Activated gamma-delta T cell treated with anti-CD3 and anti-CD28 coated beads, Interleukin-2, amount 50 U/mL, for 16 hours (primary cell): ENCODE measurements at regions not wholly inside any gene's neighbourhood (a gene's known extent, or its start where the extent isn't known, plus 50 kb on each side); places are given as distances from the start of the nearest gene placed in this dataset.
A peak's percentile ranks its signal among the peaks of the same experiment; 100 is the strongest.

Experiments used
- DNase-seq: peaks from one replicate; pipeline ENCODE4 v3.0.0-alpha.2; 2020; ENCODE audit warnings: low read depth

GRCh38 chr4:129350834-129351721 is 255.1 kb downstream of the C4orf33 start:
- DNase-seq: no peak

DNA sequence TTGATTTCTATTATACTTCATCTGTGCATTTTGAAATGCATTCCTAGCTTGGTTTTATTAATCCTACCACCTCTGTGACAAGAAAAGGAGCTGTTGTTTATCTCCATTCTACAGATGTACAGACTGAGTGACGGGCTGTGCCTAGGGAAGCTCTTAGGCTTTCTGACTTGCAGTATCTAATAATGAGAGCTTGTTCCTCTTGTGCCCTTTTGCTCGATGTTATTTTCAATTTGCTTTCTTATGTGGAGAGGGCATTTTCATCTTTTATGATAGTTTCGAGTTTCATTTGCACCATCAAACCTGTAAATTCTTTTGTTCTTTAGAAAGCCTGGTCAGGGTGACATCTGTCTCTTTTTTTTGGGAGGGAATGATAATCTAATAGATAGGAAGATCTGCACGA is 256.5 kb downstream of the C4orf33 start:
- DNase-seq: no peak

DNA sequence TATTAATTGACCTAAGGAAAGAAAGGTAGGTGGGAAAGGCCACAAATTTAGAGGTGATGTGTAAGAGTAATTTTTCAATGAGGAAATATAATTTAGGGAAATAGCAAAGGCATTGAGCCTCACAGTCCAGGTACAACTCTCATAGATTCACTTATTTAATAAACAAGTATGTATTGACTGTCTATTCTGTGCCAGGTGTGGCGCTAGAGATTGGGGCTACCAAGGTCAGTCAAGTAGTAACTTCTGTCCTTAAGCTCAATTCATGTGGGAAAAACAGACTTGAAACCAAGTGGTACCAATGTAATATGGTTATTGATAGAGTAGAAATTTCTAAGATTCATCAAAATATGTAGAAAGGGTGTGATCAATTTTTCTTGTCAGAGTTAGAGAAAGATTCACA is 257.5 kb downstream of the C4orf33 start:
- no peak for DNase-seq

- no peak for DNase-seq
Measured at GRCh38 chr4:129355031-129355430, 259.1 kb downstream of the C4orf33 start.

DNA sequence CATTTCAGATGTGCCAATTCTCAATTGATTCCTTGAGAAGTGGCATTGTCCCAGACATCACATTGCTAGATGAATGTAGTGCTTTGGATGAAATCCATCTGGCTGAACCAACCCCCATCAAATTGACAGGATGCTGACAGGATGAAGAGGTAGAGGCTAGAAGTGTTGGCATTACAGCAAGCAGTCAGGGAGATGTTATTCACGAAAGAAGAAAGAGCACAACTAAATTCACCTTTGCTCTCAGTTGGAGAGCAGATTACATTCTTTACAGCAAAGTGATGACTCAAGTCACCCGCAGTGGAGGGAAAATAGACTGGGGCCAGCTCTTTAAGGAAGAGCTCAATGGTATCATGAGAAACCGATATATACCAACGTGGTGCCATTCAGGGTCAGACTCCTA is 259.6 kb downstream of the C4orf33 start:
- DNase-seq: no peak

DNA sequence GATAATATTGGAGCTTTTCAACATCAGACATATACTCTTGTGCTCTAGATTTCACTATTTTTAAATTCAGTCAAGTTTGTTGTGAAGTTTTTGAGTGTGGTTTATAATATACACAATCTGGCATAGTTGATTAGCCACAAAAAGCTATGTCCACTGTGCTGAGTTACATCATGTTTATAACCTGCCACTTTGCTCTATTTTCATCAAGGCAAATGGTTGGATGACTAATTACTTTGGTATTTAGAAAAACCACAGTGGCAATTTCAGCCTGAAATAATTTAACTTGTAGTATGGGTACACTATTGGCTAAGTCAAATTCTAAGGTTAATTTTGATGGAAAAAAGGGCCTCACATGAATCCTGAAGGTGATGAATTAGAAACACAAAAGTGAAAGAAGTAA is 262.6 kb downstream of the C4orf33 start:
- DNase-seq: no peak

DNA sequence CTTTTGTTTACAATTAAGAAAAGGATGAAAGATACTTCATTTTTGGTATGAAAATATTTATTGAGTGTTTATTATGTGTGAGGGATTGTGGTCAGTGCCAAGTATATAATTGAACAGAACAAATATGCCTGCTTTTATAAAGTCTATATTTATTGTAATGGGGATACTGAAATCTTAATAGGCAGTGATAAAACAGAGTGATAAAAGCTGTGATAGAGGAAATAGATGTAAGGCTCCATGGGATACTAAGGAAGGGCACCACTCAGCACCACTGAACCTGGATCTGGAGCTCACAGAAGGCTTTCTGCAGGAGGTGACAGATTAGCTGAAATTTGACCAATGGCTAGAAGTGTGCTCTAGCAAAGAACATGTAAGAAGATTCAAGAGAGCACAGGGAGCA is 263.5 kb downstream of the C4orf33 start:
- DNase-seq: no peak

DNA sequence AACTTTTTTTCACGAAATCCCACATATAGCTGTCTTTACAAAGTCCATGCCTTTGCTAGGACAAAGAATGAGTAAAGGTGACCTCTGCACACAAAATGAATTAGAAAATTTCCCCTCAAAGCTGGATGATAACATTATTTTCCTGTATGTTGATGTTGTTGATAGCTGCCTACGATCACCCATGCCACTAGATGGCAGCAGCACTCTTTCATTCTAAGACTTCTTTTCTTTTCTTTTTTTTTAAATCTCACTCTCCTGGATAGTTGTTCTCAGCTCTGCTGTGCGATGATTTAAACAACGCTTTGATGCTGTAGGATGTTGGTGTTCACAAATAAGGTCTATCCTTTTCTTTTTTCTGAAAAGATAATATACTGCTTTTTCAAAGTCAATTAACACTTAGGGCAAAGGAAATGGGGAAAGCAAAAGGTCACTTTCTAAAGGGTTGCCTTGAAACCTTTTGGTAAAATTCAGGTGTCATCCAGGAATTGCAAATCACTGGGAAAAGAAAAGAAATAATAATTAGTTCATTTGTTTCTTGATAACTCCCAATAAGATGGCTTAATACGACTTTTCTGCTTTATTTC is 266.8 kb downstream of the C4orf33 start:
- DNase-seq: peak; percentile 2

DNA sequence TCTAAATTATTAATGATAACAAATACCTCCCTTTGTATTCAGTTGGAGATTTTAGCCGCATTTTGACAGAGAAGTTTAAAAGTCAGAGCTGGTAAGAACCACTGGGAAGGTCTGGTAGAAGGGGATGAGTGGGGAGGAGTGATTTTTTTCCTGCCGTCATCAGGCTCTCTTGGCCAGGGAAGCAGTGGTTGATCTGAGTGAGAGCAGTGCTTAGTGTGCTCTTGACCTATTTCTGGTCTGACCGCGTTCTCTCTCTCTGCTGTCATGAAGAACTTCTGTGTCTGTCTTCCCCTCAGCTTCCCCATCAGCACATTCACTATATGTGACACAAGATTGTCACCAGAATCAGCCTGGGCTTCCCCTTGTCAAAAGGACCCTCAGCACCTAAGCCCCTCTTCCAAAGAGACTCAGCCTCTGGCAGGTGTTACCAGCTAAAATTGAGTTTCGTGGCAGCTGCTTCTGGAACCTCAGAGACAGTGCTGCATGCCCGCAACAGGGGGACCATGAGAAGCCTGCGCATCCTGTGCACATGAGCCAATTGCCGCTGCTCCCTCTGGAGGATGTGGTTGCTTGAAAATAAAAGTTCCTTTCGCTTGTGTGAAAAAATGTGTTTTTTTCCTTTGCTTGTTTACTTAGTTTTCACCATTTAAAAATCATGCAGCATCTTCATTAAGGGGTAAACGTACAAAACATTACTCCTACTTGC is 268.9 kb downstream of the C4orf33 start:
- DNase-seq: no peak

DNA sequence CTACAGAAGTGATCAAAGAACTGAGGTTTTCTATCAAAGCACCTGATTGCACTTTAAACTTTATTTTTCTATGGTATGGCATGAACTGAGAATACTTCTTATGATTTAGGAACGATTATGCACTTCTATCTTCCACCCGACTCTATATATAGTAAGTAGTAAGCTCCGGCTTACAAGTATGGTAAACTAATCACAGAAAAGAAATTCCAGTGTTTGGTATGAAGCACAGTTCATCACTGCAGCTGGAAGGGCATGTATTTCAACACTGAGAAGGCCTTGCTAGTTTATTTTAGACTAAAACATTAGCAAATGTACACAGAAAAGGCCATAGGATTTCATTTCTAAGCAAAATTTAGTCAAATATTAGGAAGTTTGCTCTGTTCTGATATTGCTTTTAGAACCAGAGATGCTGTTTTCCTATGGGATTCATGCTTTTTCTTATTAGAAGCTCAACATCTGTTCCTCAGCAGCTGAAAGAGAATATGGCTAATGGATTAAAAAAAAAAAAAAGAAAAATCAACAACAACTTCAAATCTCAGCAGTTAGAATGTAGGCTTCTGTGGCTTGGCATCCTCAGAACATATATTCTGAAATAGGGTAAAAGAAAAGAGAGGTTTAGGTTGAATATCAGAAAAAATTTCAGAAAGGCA is 273.5 kb downstream of the C4orf33 start:
- no peak for DNase-seq

- no peak for DNase-seq
Measured at GRCh38 chr4:129371065-129371464, 275.1 kb downstream of the C4orf33 start.

GRCh38 chr4:129371926-129372325 is 276.0 kb downstream of the C4orf33 start:
- no peak for DNase-seq

DNA sequence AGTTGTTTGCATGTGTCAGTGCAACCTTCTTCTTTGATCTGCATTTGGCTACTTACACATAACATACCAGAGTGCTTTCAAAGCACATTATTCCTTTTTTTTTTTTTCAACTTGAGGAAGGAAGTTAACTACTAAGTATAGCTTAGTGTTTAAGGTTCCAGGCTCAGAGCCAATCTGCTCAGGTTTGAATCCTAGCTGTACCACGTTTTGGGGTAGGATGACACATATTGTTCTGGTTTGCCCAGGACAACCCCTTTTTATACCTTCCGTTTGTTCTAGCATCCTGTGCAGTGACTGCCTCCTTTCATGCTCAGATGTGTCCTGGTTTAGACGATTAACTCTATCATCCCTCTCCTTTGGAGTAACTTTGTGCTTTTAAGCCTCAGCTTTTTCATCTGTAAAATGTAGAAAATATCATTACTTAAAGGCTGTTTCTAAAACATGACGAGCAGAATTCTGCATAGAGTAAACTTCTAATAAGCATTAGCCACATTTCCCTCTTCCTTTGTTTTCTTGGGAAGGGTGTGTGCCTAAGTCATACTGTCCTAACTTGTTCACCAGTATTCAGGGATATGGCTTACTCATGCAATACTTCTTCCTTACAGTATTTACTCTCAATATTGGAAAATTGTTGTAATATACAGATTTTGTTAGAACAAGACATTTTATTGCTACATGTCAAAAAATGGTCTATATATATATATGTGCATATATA is 281.3 kb downstream of the C4orf33 start:
- DNase-seq: no peak

DNA sequence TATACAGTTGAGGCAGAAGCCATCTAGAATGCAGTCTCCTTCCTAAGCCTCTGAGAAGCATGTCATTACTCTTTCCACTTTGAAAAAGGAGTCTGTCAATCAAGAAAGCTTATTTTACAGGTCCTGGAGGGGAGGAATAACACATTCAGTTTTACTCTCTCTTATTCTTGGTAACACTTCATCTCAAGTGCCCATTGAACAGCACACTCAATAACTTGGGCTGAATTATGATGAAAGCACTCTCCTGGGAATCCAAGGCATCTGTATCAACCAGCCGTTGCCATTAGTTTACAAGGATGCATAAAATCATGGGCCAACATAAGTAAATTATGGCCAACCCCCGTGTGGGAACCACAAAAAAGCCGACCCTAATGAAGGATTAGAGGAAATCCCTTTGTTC is 282.4 kb downstream of the C4orf33 start:
- DNase-seq: no peak

DNA sequence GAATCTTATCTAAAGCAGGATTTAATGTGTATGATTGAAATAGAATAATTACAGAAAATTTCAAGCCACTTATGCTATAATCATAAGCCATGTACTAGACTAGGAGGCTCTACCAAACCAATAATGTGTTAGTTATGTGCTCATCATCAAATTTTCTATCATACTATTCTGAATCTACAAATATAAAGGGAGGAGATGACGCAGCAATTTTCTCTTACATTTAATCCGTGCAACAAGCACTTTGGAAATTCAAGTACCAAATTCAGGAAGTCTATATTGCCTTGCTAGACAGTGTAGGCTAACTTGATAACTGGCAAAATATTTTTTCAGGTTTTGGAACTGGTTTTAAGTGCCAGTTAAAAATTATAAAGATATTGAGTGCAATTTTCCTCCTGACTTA is 283.5 kb downstream of the C4orf33 start:
- DNase-seq: no peak

DNA sequence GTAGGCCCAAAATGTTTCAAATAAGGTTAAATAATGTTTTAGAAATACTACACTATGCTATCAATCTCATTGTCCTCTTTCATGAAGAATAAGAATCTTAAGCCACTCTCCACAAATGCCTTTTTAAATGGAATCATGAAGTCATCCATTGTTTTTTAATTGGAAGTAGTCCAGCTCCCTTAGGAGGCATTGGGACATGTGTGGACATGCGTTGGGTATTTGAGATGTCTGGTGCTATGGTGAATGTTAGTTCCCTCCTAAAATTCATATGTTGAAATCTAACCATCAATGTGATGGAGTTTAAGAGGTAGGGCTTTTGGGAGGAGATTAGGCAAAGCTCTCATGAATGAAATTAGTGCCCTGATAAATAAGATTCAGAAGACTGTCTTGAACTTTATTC is 289.0 kb downstream of the C4orf33 start:
- no peak for DNase-seq

DNA sequence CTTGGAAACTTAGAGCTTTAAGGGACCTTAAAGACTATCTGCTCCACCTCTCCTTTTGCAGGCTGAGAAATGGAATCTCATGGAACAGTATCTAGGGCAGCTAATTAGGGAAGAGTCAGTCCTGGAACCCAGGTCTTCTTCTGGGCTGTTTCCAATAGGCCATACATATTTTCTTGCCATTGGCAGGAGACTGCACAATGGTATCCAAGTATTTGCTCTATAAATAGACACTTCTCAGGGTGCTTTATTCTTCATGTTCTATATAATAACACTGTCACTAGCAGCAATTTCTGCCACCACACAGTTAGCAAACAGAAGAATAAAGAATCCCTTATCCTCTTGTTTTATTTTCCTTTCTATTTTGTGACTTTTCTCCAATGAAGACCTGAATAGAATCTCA is 291.7 kb downstream of the C4orf33 start:
- DNase-seq: no peak

DNA sequence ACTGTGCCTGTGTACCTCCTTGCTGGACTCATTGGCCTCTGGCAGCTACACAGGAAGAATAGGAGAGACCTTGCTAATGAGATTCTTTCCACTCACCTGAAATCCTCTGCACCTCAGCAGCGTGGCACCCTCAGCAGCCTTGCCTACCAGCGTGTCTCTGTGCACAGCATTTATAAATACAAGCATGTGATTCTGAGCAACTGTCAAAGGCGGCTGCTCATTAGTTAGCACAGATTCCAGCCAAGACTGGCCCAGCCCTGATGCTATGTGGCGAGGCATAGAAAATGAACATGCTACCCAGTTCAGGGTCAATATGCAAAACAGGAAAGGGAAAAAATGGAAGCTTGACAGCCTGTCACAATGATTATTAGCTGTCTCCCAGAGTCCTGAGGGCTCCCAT is 298.0 kb downstream of the C4orf33 start:
- DNase-seq: no peak

GRCh38 chr4:129394635-129395034 is 298.7 kb downstream of the C4orf33 start:
- no peak for DNase-seq

DNA sequence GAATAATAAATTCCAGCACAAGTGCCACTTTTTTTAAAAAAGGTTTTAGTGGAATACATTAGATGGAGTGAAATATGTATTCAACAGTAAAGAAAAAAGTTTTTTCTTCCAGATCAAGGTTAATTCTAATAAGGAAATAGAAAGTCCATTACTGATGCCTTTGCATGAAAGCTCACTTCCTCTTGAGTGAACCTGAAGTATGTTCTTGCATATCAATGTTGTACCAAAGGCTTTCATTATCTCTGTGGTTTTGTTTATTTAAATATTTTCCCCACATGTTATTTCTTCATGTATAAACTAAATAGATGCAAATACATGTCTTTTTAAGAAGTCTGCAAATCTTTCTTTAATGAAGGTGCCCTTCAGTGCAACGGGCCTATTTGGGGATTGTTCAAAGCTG is 307.9 kb downstream of the C4orf33 start:
- no peak for DNase-seq

GRCh38 chr4:129410115-129410514 is 314.2 kb downstream of the C4orf33 start:
- no peak for DNase-seq

DNA sequence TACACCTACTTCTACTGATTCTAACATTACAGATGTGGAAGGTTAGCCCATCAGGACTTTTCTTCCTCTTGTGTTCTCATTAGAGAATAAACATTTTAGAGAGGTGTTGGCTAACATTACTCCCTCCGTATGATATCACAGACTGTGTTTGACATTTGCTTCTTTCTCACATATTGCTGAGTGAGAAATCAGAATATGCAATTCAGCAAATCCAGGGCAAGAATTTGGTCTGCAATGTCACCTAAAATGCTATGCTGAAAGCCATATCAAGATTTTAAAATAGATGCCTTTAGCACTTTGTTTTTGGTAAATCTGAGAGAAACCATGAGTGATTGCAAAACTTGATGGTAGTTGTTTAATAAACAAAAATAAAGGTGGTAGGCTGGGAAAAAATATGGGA is 319.1 kb downstream of the C4orf33 start:
- DNase-seq: no peak
